ENCODE measurements at regions not wholly inside any gene's neighbourhood (a gene's known extent, or its start where the extent isn't known, plus 50 kb on each side); places are given as distances from the start of the nearest gene placed in this dataset.
A peak's percentile ranks its signal among the peaks of the same experiment; 100 is the strongest.

DNA sequence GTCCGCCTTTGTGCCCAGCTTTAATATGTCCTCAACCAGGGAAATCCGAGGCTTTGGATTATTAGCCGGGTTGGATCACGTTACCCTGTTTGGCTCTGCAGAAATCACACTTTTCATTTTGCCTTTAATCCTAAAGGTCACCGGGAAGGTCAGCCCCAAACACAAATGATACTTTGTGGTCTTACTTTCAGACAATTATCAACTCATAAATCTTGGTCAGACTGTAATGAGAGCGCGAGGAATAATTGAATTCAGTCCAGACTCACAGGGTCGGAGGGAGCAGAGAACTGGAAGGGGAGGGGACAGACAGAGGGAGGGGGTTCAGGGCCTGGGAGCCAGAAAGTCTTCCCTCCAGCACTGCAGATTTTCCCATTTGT is 91.7 kb upstream of the NFIA start:
- H3K4me1 ChIP-seq (ENCODE audit: insufficient read depth, low read length, poor library complexity, severe bottlenecking) = peaks cover 18% of the 10 kb centered on the region
- H3K9me3 ChIP-seq (ENCODE audit: low read depth, low read length, poor library complexity, severe bottlenecking) = no peaks in the 10 kb centered on the region
- POLR2A ChIA-PET (ENCODE audit: low non-redundant PET) = no interaction called here
- BruUV-seq (replicated peaks) = no TSS peak
- H3K4me3 ChIP-seq (ENCODE audit: low read depth, low read length, poor library complexity, severe bottlenecking) = no peak overlapping the region
- peaks cover 4% of the 10 kb centered on the region for H3K27me3 ChIP-seq (replicated peaks; ENCODE audit: insufficient read depth, low read depth, low read length, poor library complexity)
- H3K36me3 ChIP-seq (ENCODE audit: insufficient read depth, low read length, poor library complexity, severe bottlenecking) = no peaks in the 10 kb centered on the region
- no peak overlapping the region for H3K27ac ChIP-seq (ENCODE audit: low read depth, low read length, poor library complexity, severe bottlenecking)
- no peak for DNase-seq (ENCODE audit: low spot score)
- no peak for TF ChIP-seq CTCF (conservative IDR thresholded peaks at IDR 0.05; ENCODE audit: low read depth, low read length)
- TF ChIP-seq EZH2 (IDR thresholded peaks at IDR 0.05; ENCODE audit: borderline replicate concordance, low read depth, low read length, poor library complexity, severe bottlenecking) = no peak
- intact Hi-C loops (cut with micrococcal nuclease; ENCODE audit: unreplicated experiment) = no loop called here
- CTCF ChIA-PET = no interaction called here

- H3K4me3 ChIP-seq (ENCODE audit: low read depth, low read length, poor library complexity, severe bottlenecking) = no peak overlapping the region
- ChIA-PET CTCF (no interaction called here), POLR2A (ENCODE audit: low non-redundant PET) (interaction anchor here (0.6 kb wide), 1 partner anchor 114 kb away, joined by 3 read pairs; no protein-coding TSS in a partner anchor)
- BruUV-seq (replicated peaks) = no TSS peak
- peaks cover 18% of the 10 kb centered on the region for H3K4me1 ChIP-seq (ENCODE audit: insufficient read depth, low read length, poor library complexity, severe bottlenecking)
- TF ChIP-seq EZH2 (IDR thresholded peaks at IDR 0.05; ENCODE audit: borderline replicate concordance, low read depth, low read length, poor library complexity, severe bottlenecking) (no peak), CTCF (conservative IDR thresholded peaks at IDR 0.05; ENCODE audit: low read depth, low read length) (no peak)
- no peaks in the 10 kb centered on the region for H3K27me3 ChIP-seq (replicated peaks; ENCODE audit: insufficient read depth, low read depth, low read length, poor library complexity)
- no peaks in the 10 kb centered on the region for H3K9me3 ChIP-seq (ENCODE audit: low read depth, low read length, poor library complexity, severe bottlenecking)
- H3K36me3 ChIP-seq (ENCODE audit: insufficient read depth, low read length, poor library complexity, severe bottlenecking) = no peaks in the 10 kb centered on the region
- intact Hi-C loops (cut with micrococcal nuclease; ENCODE audit: unreplicated experiment) = no loop called here
- peak overlapping the region; percentile 51 for H3K27ac ChIP-seq (ENCODE audit: low read depth, low read length, poor library complexity, severe bottlenecking)
- peak; percentile 84 for DNase-seq (ENCODE audit: low spot score)
These were observed 92.3 kb upstream of the NFIA start for GRCh38 chr1:60989749-60990713.

DNA sequence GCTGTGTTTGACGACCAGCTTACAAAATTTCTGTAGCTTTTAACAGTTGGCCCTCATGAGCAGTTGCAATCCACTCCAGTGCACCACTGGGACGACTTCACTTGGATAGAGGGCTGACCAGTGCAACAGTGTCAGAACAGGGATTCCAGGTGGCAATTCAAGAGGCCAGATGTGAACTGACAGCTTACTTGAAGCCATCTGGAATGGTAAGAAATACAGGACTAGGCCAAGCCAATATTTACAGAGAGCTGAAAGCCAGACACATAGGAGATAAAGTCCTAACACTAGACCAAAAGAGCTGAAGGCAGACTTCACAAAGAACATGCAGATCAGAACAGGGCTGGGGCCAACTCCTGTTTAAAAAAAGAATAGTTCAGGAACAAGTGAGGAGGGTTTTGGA is 93.5 kb upstream of the NFIA start:
- TF ChIP-seq EZH2 (IDR thresholded peaks at IDR 0.05; ENCODE audit: borderline replicate concordance, low read depth, low read length, poor library complexity, severe bottlenecking) (no peak), CTCF (conservative IDR thresholded peaks at IDR 0.05; ENCODE audit: low read depth, low read length) (no peak)
- no peak for DNase-seq (ENCODE audit: low spot score)
- no peak overlapping the region for H3K4me3 ChIP-seq (ENCODE audit: low read depth, low read length, poor library complexity, severe bottlenecking)
- intact Hi-C loops (cut with micrococcal nuclease; ENCODE audit: unreplicated experiment) = no loop called here
- no peaks in the 10 kb centered on the region for H3K9me3 ChIP-seq (ENCODE audit: low read depth, low read length, poor library complexity, severe bottlenecking)
- no TSS peak for BruUV-seq (replicated peaks)
- ChIA-PET CTCF (no interaction called here), POLR2A (ENCODE audit: low non-redundant PET) (no interaction called here)
- H3K36me3 ChIP-seq (ENCODE audit: insufficient read depth, low read length, poor library complexity, severe bottlenecking) = no peaks in the 10 kb centered on the region
- no peaks in the 10 kb centered on the region for H3K27me3 ChIP-seq (replicated peaks; ENCODE audit: insufficient read depth, low read depth, low read length, poor library complexity)
- no peak overlapping the region for H3K27ac ChIP-seq (ENCODE audit: low read depth, low read length, poor library complexity, severe bottlenecking)
- peaks cover 18% of the 10 kb centered on the region for H3K4me1 ChIP-seq (ENCODE audit: insufficient read depth, low read length, poor library complexity, severe bottlenecking)

Measured in A673 (cell line).